Activated effector memory CD4-positive, alpha-beta T cell treated with Interleukin-2 at 50 U/mL for 16 hours (primary cell): ENCODE measurements at regions not wholly inside any gene's neighbourhood (a gene's known extent, or its start where the extent isn't known, plus 50 kb on each side); places are given as distances from the start of the nearest gene placed in this dataset.
"Not testable (repeated sequence)": the region's sequence is repeated elsewhere in the genome, so short reads cannot be mapped to it uniquely, and the experiment has no call there.

Source experiments
- DNase-seq: peaks from one replicate; pipeline ENCODE4 v3.0.0-alpha.2; 2020

GRCh38 chr11:81368192-81368591, 1365.5 kb downstream of the FAM181B start:
- no peak for DNase-seq

GRCh38 chr11:81365496-81365895, 1368.2 kb downstream of the FAM181B start:
- DNase-seq, result no peak

GRCh38 chr11:81359476-81359875, 1374.2 kb downstream of the FAM181B start:
- no peak for DNase-seq

GRCh38 chr11:81345609-81346008, 1388.1 kb downstream of the FAM181B start:
- no peak for DNase-seq

- DNase-seq, result no peak
Observed at GRCh38 chr11:81342966-81343365, 1390.7 kb downstream of the FAM181B start.

- DNase-seq, result no peak
Observed at GRCh38 chr11:81340225-81340624, 1393.4 kb downstream of the FAM181B start.

GRCh38 chr11:81339521-81339920, 1394.1 kb downstream of the FAM181B start:
- no peak for DNase-seq

GRCh38 chr11:81337756-81338155, 1395.9 kb downstream of the FAM181B start:
- DNase-seq, result no peak

GRCh38 chr11:81332276-81332675, 1401.4 kb downstream of the FAM181B start:
- no peak for DNase-seq

- DNase-seq, result no peak
Observed at GRCh38 chr11:81331611-81332235, 1401.9 kb downstream of the FAM181B start.

- DNase-seq, result no peak
Observed at GRCh38 chr11:81331088-81331487, 1402.6 kb downstream of the FAM181B start.

GRCh38 chr11:81303038-81303664, 1430.5 kb downstream of the FAM181B start:
- DNase-seq, result no peak

GRCh38 chr11:81301166-81301830, 1432.4 kb downstream of the FAM181B start:
- DNase-seq, result no peak

- DNase-seq, result no peak
Observed at GRCh38 chr11:81286959-81287358, 1446.7 kb downstream of the FAM181B start.

- no peak for DNase-seq
Observed at GRCh38 chr11:81286550-81286949, 1447.1 kb downstream of the FAM181B start.

GRCh38 chr11:81280228-81280627, 1453.4 kb downstream of the FAM181B start:
- DNase-seq, result not testable (repeated sequence)

GRCh38 chr11:81278991-81279390, 1454.7 kb downstream of the FAM181B start:
- DNase-seq, result no peak

GRCh38 chr11:81270686-81271085, 1463.0 kb downstream of the FAM181B start:
- DNase-seq, result no peak

GRCh38 chr11:81267246-81267645, 1466.4 kb downstream of the FAM181B start:
- DNase-seq, result no peak

- no peak for DNase-seq
Observed at GRCh38 chr11:81259471-81259870, 1474.2 kb downstream of the FAM181B start.

- no peak for DNase-seq
Observed at GRCh38 chr11:81255895-81256294, 1477.8 kb downstream of the FAM181B start.

- no peak for DNase-seq
Observed at GRCh38 chr11:81253244-81253643, 1480.4 kb downstream of the FAM181B start.

- DNase-seq, result no peak
Observed at GRCh38 chr11:81246941-81247340, 1486.7 kb downstream of the FAM181B start.

- DNase-seq, result no peak
Observed at GRCh38 chr11:81245791-81246190, 1487.9 kb downstream of the FAM181B start.
